GM12878 (cell line): ENCODE measurements at regions not wholly inside any gene's neighbourhood (a gene's known extent, or its start where the extent isn't known, plus 50 kb on each side); places are given as distances from the start of the nearest gene placed in this dataset.

Experiments used
- ATAC-seq: fragments of 200-7000 bp; cut with Tn5 transposase; 3 replicates; pipeline ENCODE4 v1.9.1; 2020; ENCODE audit warnings: mild to moderate bottlenecking, moderate library complexity
- BruUV-seq: library from RNA; stranded (reverse); fragments of 400-500 nt; replicated peaks from 2 replicates; lab custom pipeline; 2021; lab: Mats Ljungman, UMichigan
- CTCF ChIA-PET: fragments of 300-600 bp; sonication (Branson Sonifier 250); formaldehyde crosslinking; extraction: SDS; loops from one replicate; lab custom pipeline; 2021; ENCODE audit warnings: inconsistent platforms; lab: Yijun Ruan, JAX
- POLR2A ChIA-PET: fragments of 350-600 bp; formaldehyde crosslinking; extraction: SDS; loops from one replicate; lab custom pipeline; 2021; ENCODE audit warnings: inconsistent platforms; lab: Charles Lee
- RAD21 ChIA-PET: fragments of 300-600 bp; sonication (Branson Sonifier 250); formaldehyde crosslinking; loops from one replicate; lab custom pipeline; 2023; ENCODE audit warnings: antibody characterized with exemption; ENCODE audit not compliant: unreplicated experiment; lab: Charles Lee
- SMC1A ChIA-PET: fragments of 300-600 bp; sonication (Branson Sonifier 250); formaldehyde crosslinking; loops from one replicate; lab custom pipeline; 2023; ENCODE audit not compliant: unreplicated experiment, uncharacterized antibody; lab: Charles Lee
- DNase-seq: peaks from one replicate; pipeline ENCODE4 v3.0.0-alpha.2; 2011; ENCODE audit warnings: low read depth, low spot score
- FAIRE-seq: peaks from 3 replicates; lab custom pipeline; 2011; peaks lifted over from hg19 to GRCh38; lab: Jason Lieb, UNC
- H2AFZ ChIP-seq: 2 replicates; pipeline ENCODE4 v1.6.0; 2011; ENCODE audit warnings: low read depth, low read length, control low read depth; ENCODE audit not compliant: control insufficient read depth
- H3K27ac ChIP-seq: 2 replicates; pipeline ENCODE4 v1.5.1; 2011; ENCODE audit warnings: control low read depth; ENCODE audit not compliant: control insufficient read depth, insufficient read depth
- H3K27me3 ChIP-seq, 2 experiments: replicated peaks in 1 of 2; 2 replicates each; pipeline versions ENCODE4 v1.6.0 to v1.6.1; 2011; ENCODE audit warnings: low read length in 1 of 2; ENCODE audit not compliant: control insufficient read depth in 2 of 2, insufficient read depth in 2 of 2
- H3K36me3 ChIP-seq, 2 experiments: 2 replicates each; pipeline ENCODE4 v1.5.1; 2011; ENCODE audit warnings: low read length in 1 of 2; ENCODE audit not compliant: control insufficient read depth in 2 of 2, insufficient read depth in 2 of 2
- H3K4me1 ChIP-seq: 2 replicates; pipeline ENCODE4 v1.6.1; 2011; ENCODE audit warnings: mild to moderate bottlenecking, low read length, moderate library complexity, mixed read lengths; ENCODE audit not compliant: control insufficient read depth, insufficient read depth
- H3K4me2 ChIP-seq: 2 replicates; pipeline ENCODE4 v1.6.0; 2011; ENCODE audit warnings: control low read depth; ENCODE audit not compliant: control insufficient read depth, insufficient read depth
- H3K4me3 ChIP-seq: fragments of 200-600 bp; sonication (generic); 2 replicates; pipeline ENCODE4 v1.5.1; 2016
- H3K79me2 ChIP-seq: 2 replicates; pipeline ENCODE4 v1.6.0; 2011; ENCODE audit warnings: low read length; ENCODE audit not compliant: control insufficient read depth, insufficient read depth
- H3K9ac ChIP-seq: 2 replicates; pipeline ENCODE4 v1.8.0; 2011; ENCODE audit warnings: low read length, control low read depth, mixed read lengths; ENCODE audit not compliant: control insufficient read depth, insufficient read depth
- H3K9me3 ChIP-seq: replicated peaks from 3 replicates; pipeline ENCODE4 v1.5.1; 2011; ENCODE audit warnings: mild to moderate bottlenecking, low read length; ENCODE audit not compliant: control insufficient read depth, insufficient read depth
- H4K20me1 ChIP-seq: 2 replicates; pipeline ENCODE4 v1.6.0; 2011; ENCODE audit not compliant: control insufficient read depth, insufficient read depth
- CREB1 ChIP-seq: IDR thresholded peaks from 2 replicates; pipeline ENCODE4 v1.6.1; 2012; ENCODE audit warnings: low read depth, mild to moderate bottlenecking, inconsistent platforms
- ESRRA ChIP-seq: IDR thresholded peaks from 2 replicates; pipeline ENCODE4 v1.6.1; 2012; ENCODE audit warnings: mild to moderate bottlenecking, low read length, improper control_type of control experiment
- ETV6 ChIP-seq, 2 experiments: fragments of 450-650 bp in 1 of 2; IDR thresholded peaks in 1 of 2; conservative IDR thresholded peaks in 1 of 2; 2 replicates each; pipeline ENCODE4 v1.6.1; 2014; ENCODE audit warnings: antibody characterized with exemption in 1 of 2, borderline replicate concordance in 1 of 2, low read depth in 1 of 2, mild to moderate bottlenecking in 1 of 2, moderate library complexity in 1 of 2
- FOS ChIP-seq: IDR thresholded peaks from 3 replicates; pipeline ENCODE4 v1.6.1; 2011; ENCODE audit warnings: borderline replicate concordance; ENCODE audit not compliant: insufficient read length; ENCODE audit errors: extremely low read depth
- HSF1 ChIP-seq: fragments of 150-350 bp; IDR thresholded peaks from 2 replicates; pipeline ENCODE4 v1.6.1; 2014; ENCODE audit warnings: mild to moderate bottlenecking, low read depth, low read length
- NBN ChIP-seq: fragments of 450-650 bp; IDR thresholded peaks from 2 replicates; pipeline ENCODE4 v1.6.1; 2016
- NKRF ChIP-seq: fragments of 450-650 bp; conservative IDR thresholded peaks from 2 replicates; pipeline ENCODE4 v1.6.1; 2017; ENCODE audit warnings: mild to moderate bottlenecking, moderate library complexity
- NR2F1 ChIP-seq: fragments of 450-650 bp; conservative IDR thresholded peaks from 2 replicates; pipeline ENCODE4 v1.6.1; 2017; ENCODE audit warnings: mild to moderate bottlenecking
- PML ChIP-seq: IDR thresholded peaks from 2 replicates; pipeline ENCODE4 v1.6.1; 2012; ENCODE audit warnings: low read length, inconsistent platforms
- POLR2A ChIP-seq: IDR thresholded peaks from 2 replicates; pipeline ENCODE4 v1.6.1; 2011; ENCODE audit warnings: low read depth, mild to moderate bottlenecking, low read length
- RB1 ChIP-seq: fragments of 450-650 bp; formaldehyde crosslinking; IDR thresholded peaks from 2 replicates; pipeline ENCODE4 v1.6.1; 2017; ENCODE audit warnings: mild to moderate bottlenecking, borderline replicate concordance
- SP1 ChIP-seq: IDR thresholded peaks from one replicate; pipeline ENCODE4 v1.6.1; 2011; ENCODE audit warnings: low read depth, low read length
- STAT3 ChIP-seq: IDR thresholded peaks from 2 replicates; pipeline ENCODE4 v1.6.1; 2011; ENCODE audit warnings: low read depth, low read length, improper control_type of control experiment
- USF2 ChIP-seq: IDR thresholded peaks from 2 replicates; pipeline ENCODE4 v1.6.1; 2011; ENCODE audit warnings: low read depth, low read length, improper control_type of control experiment, borderline replicate concordance
- ZBTB4 ChIP-seq: fragments of 450-650 bp; formaldehyde crosslinking; IDR thresholded peaks from 2 replicates; pipeline ENCODE4 v1.4.0; 2022; ENCODE audit warnings: mild to moderate bottlenecking, moderate library complexity
- ZNF207 ChIP-seq: fragments of 450-650 bp; IDR thresholded peaks from 2 replicates; pipeline ENCODE4 v1.6.1; 2014; ENCODE audit warnings: antibody characterized with exemption, mild to moderate bottlenecking, borderline replicate concordance
- WGBS: methylation state at CpG from one replicate; pipeline ENCODE4 v1.1.6; 2016; ENCODE audit warnings: low lambda C conversion rate; ENCODE audit not compliant: insufficient replicate concordance, insufficient coverage; ENCODE audit errors: missing lambda C conversion rate; 5-methylcytosine and 5-hydroxymethylcytosine counted together
- in situ Hi-C: fragments of 300-500 bp; cut with MboI; formaldehyde crosslinking; loops from 9 replicates; pipeline ENCODE4 v1.14.3; 2018; ENCODE audit warnings: mixed read lengths
- intact Hi-C: fragments of 100-400 bp; cut with micrococcal nuclease; formaldehyde crosslinking; loops from one replicate; pipeline ENCODE4 v1.14.2; 2022; ENCODE audit not compliant: unreplicated experiment

- WGBS: 51% methylated on average over 7 of the region's 7 CpGs
- Histone ChIP-seq H3K4me3 (no peak overlapping the region), H3K36me3 (no peaks in the 10 kb centered on the region), H3K9me3 (no peaks in the 10 kb centered on the region), H3K27ac (no peak overlapping the region), H3K4me2 (no peak overlapping the region), H3K27me3 (peaks cover 0 to 4% of the 10 kb centered on the region in 2 experiments; a peak in 3 of 4 replicates), H3K4me1 (peaks cover 3% of the 10 kb centered on the region), H3K9ac (no peak overlapping the region), H2AFZ (no peak overlapping the region), H3K79me2 (no peaks in the 10 kb centered on the region), H4K20me1 (no peaks in the 10 kb centered on the region)
- RAD21 ChIA-PET: no interaction called here
- intact Hi-C loops (no loop called here), in situ Hi-C loops (no loop called here)
- no TSS peak for BruUV-seq
- DNase-seq (no peak), ATAC-seq (no peak), FAIRE-seq (no peak)
- CTCF ChIA-PET: no interaction called here
- POLR2A ChIA-PET: no interaction called here
- SMC1A ChIA-PET: interaction anchor here (0.6 kb wide), 1 partner anchor 106 kb away, joined by 3 read pairs; no protein-coding TSS in a partner anchor
- TF ChIP-seq ETV6 (conservative IDR thresholded peaks at IDR 0.05 in 1 of 2, IDR thresholded peaks at IDR 0.05 in 1 of 2; ENCODE audit: borderline replicate concordance in 1 of 2, low read depth in 1 of 2) (no peak), RB1 (no peak), ZNF207 (no peak), PML (no peak), CREB1 (no peak), NR2F1 (no peak), USF2 (no peak), HSF1 (no peak), SP1 (no peak), NKRF (no peak), ESRRA (no peak), STAT3 (no peak), POLR2A (no peak), NBN (no peak), FOS (no peak), ZBTB4 (CRISPR knock-in tag) (no peak)
Observed at GRCh38 chr10:78919181-78919966, 149.4 kb upstream of the ZMIZ1 start.
